ENCODE measurements at regions not wholly inside any gene's neighbourhood (a gene's known extent, or its start where the extent isn't known, plus 50 kb on each side); places are given as distances from the start of the nearest gene placed in this dataset.

- peaks cover 4% of the 10 kb centered on the region for H3K36me3 Mint-ChIP-seq (ENCODE audit: low read depth, unreplicated experiment)
- DNase-seq (ENCODE audit: low spot score) = no peak
- H3K9me3 Mint-ChIP-seq (ENCODE audit: unreplicated experiment) = no peaks in the 10 kb centered on the region
- no peaks in the 10 kb centered on the region for H3K27me3 Mint-ChIP-seq (ENCODE audit: unreplicated experiment)
- no peak for TF ChIP-seq CTCF (IDR thresholded peaks at IDR 0.05; ENCODE audit: unreplicated experiment)
- H3K4me3 Mint-ChIP-seq (ENCODE audit: unreplicated experiment) = no peak overlapping the region
- H3K27ac Mint-ChIP-seq (ENCODE audit: unreplicated experiment) = no peak overlapping the region
- H3K4me1 Mint-ChIP-seq (ENCODE audit: unreplicated experiment) = peaks cover 9% of the 10 kb centered on the region
Measured at GRCh38 chr3:64867224-64867623, 179.4 kb upstream of the ADAMTS9 start.

GRCh38 chr3:64865839-64866570, 178.2 kb upstream of the ADAMTS9 start:
- DNase-seq (ENCODE audit: low spot score) = no peak
- TF ChIP-seq CTCF (IDR thresholded peaks at IDR 0.05; ENCODE audit: unreplicated experiment) = no peak
- Mint-ChIP-seq H3K9me3 (ENCODE audit: unreplicated experiment) (no peaks in the 10 kb centered on the region), H3K27ac (ENCODE audit: unreplicated experiment) (no peak overlapping the region), H3K4me3 (ENCODE audit: unreplicated experiment) (no peak overlapping the region), H3K4me1 (ENCODE audit: unreplicated experiment) (peaks cover 9% of the 10 kb centered on the region), H3K36me3 (ENCODE audit: low read depth, unreplicated experiment) (peaks cover 4% of the 10 kb centered on the region), H3K27me3 (ENCODE audit: unreplicated experiment) (no peaks in the 10 kb centered on the region)

- Mint-ChIP-seq H3K27me3 (ENCODE audit: unreplicated experiment) (no peaks in the 10 kb centered on the region), H3K36me3 (ENCODE audit: low read depth, unreplicated experiment) (no peaks in the 10 kb centered on the region), H3K4me1 (ENCODE audit: unreplicated experiment) (peaks cover 12% of the 10 kb centered on the region), H3K9me3 (ENCODE audit: unreplicated experiment) (no peaks in the 10 kb centered on the region), H3K4me3 (ENCODE audit: unreplicated experiment) (no peak overlapping the region), H3K27ac (ENCODE audit: unreplicated experiment) (no peak overlapping the region)
- no peak for DNase-seq (ENCODE audit: low spot score)
- no peak for TF ChIP-seq CTCF (IDR thresholded peaks at IDR 0.05; ENCODE audit: unreplicated experiment)
Measured at GRCh38 chr3:64863226-64864212, 175.7 kb upstream of the ADAMTS9 start.

GRCh38 chr3:64861684-64862083, 173.9 kb upstream of the ADAMTS9 start:
- Mint-ChIP-seq H3K9me3 (ENCODE audit: unreplicated experiment) (no peaks in the 10 kb centered on the region), H3K4me1 (ENCODE audit: unreplicated experiment) (peaks cover 7% of the 10 kb centered on the region), H3K27ac (ENCODE audit: unreplicated experiment) (no peak overlapping the region), H3K36me3 (ENCODE audit: low read depth, unreplicated experiment) (no peaks in the 10 kb centered on the region), H3K27me3 (ENCODE audit: unreplicated experiment) (no peaks in the 10 kb centered on the region), H3K4me3 (ENCODE audit: unreplicated experiment) (no peak overlapping the region)
- no peak for TF ChIP-seq CTCF (IDR thresholded peaks at IDR 0.05; ENCODE audit: unreplicated experiment)
- no peak for DNase-seq (ENCODE audit: low spot score)

- no peak overlapping the region for H3K27ac Mint-ChIP-seq (ENCODE audit: unreplicated experiment)
Measured at GRCh38 chr3:64860536-64860870, 172.7 kb upstream of the ADAMTS9 start.

More at GRCh38 chr3:64860536-64860870, 172.7 kb upstream of the ADAMTS9 start:
- no peaks in the 10 kb centered on the region for H3K9me3 Mint-ChIP-seq (ENCODE audit: unreplicated experiment)
- no peaks in the 10 kb centered on the region for H3K36me3 Mint-ChIP-seq (ENCODE audit: low read depth, unreplicated experiment)
- no peak for TF ChIP-seq CTCF (IDR thresholded peaks at IDR 0.05; ENCODE audit: unreplicated experiment)
- H3K4me3 Mint-ChIP-seq (ENCODE audit: unreplicated experiment) = no peak overlapping the region
- H3K27me3 Mint-ChIP-seq (ENCODE audit: unreplicated experiment) = no peaks in the 10 kb centered on the region
- DNase-seq (ENCODE audit: low spot score) = no peak
- peaks cover 6% of the 10 kb centered on the region for H3K4me1 Mint-ChIP-seq (ENCODE audit: unreplicated experiment)

All from endothelial cell (in vitro differentiated cells).